Esophagus squamous epithelium (tissue), 5 donors: ENCODE measurements at regions not wholly inside any gene's neighbourhood (a gene's known extent, or its start where the extent isn't known, plus 50 kb on each side); places are given as distances from the start of the nearest gene placed in this dataset.

ENCODE experiments used
- DNase-seq: peaks from one replicate; lab custom pipeline; 2025; lab: John Stamatoyannopoulos, UW
- H3K27ac ChIP-seq, 4 donors: fragments of 200-600 bp; sonication (generic); one replicate each; pipeline ENCODE4 v1.5.1; 2016 to 2019; ENCODE audit warnings: mild to moderate bottlenecking in 1 of 4
- H3K27me3 ChIP-seq, 4 donors: fragments of 200-600 bp; sonication (generic); 1 replicate in 3 of 4; 2 replicates in 1 of 4; pipeline versions ENCODE4 v1.5.1 to v1.6.0; 2017 to 2021; ENCODE audit warnings: antibody characterized with exemption in 1 of 4
- H3K36me3 ChIP-seq, 3 donors: fragments of 200-600 bp; sonication (generic); one replicate each; pipeline ENCODE4 v1.5.1; 2016 to 2019
- H3K4me1 ChIP-seq, 3 donors: fragments of 200-600 bp; sonication (generic); one replicate each; pipeline ENCODE4 v1.5.1; 2017 to 2019
- H3K4me3 ChIP-seq, 4 donors: fragments of 200-600 bp; sonication (generic); 1 replicate in 3 of 4; 2 replicates in 1 of 4; pipeline ENCODE4 v1.5.1; 2016 to 2019; ENCODE audit warnings: mild to moderate bottlenecking in 2 of 4, moderate library complexity in 1 of 4
- H3K9me3 ChIP-seq, 3 donors: fragments of 200-600 bp; sonication (generic); one replicate each; pipeline ENCODE4 v1.5.1; 2016 to 2019
- CTCF ChIP-seq, 6 experiments: fragments of 450-650 bp in 4 of 6; fragments of 200-600 bp in 2 of 6; sonication (generic) in 2 of 6; IDR thresholded peaks; one replicate each; pipeline ENCODE4 v1.5.1; 2016 to 2019; ENCODE audit warnings: antibody characterized with exemption in 6 of 6, mild to moderate bottlenecking in 4 of 6, moderate library complexity in 4 of 6
- POLR2A ChIP-seq, 4 donors: fragments of 450-650 bp; IDR thresholded peaks; one replicate each; pipeline ENCODE4 v1.6.1; 2017; ENCODE audit warnings: antibody characterized with exemption in 4 of 4, mild to moderate bottlenecking in 4 of 4, moderate library complexity in 3 of 4
- WGBS, 2 donors: methylation state at CpG; one replicate each; pipeline ENCODE4 v1.1.5; 2018; 5-methylcytosine and 5-hydroxymethylcytosine counted together
- intact Hi-C: fragments of 100-400 bp; cut with DNase I; formaldehyde crosslinking; loops from one replicate; pipeline ENCODE4 v1.15.0; 2022
- donor health status: DM: yes; HTN: yes; CAD: no.

DNA sequence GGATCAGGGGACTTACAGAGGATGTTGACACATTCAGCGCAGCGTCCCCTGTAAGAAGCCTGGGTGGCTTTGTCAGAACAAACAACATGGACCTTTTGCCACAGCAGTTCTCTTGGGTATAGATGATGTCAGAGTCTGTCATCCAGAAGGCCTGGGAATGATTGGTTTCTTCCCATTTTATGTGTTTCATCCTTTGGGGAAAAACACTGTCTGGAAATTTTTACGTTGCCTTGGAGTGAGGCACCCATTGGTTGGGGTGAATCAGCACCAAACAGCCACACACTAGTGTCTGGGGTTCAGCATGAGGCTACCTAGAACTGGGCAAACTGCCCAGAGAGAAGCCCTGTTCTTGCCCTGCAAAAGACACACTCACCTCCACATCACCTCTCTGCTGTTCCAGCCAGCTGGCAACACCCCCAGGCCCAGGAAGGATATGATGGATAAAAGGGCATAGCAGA, 123.0 kb downstream of the FAM43A start:
- Histone ChIP-seq H3K36me3 (no peaks in the 10 kb centered on the region), H3K9me3 (no peaks in the 10 kb centered on the region), H3K27me3 (no peaks in the 10 kb centered on the region), H3K4me1 (peaks cover 0 to 19% (median 0%) of the 10 kb centered on the region in 3 donors), H3K27ac (no peak overlapping the region), H3K4me3 (no peak overlapping the region)
- no peak for DNase-seq
- intact Hi-C loops = no loop called here
- 67 to 73% methylated on average over 2 to 3 of the region's 3 CpGs for WGBS, 2 donors
- TF ChIP-seq CTCF (IDR thresholded peaks at IDR 0.05) (no peak), POLR2A (IDR thresholded peaks at IDR 0.05) (no peak)

DNA sequence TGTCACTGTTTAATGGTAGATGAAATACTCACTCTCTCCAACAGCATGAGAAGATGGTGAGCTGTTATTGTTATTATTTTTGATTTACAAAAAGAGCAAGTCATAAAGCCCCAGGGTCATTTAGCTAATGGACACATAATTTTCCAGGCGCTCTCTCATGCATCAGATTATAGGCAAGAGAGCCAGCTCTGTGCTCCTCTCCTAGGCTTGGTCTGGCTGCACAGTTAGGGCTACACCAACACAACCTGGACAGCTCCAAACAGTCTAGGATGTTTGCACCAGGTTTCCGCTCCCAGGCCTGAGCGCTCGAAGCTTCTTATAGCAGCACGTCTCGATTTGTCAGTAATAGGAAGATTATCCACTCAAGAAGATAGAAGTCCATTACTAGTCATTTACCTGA, 123.7 kb downstream of the FAM43A start:
- Histone ChIP-seq H3K4me1 (peaks cover 0 to 19% (median 0%) of the 10 kb centered on the region in 3 donors), H3K9me3 (no peaks in the 10 kb centered on the region), H3K36me3 (no peaks in the 10 kb centered on the region), H3K27ac (no peak overlapping the region), H3K27me3 (no peaks in the 10 kb centered on the region), H3K4me3 (no peak overlapping the region)
- intact Hi-C loops = no loop called here
- TF ChIP-seq POLR2A (IDR thresholded peaks at IDR 0.05) = no peak
- no peak for TF ChIP-seq CTCF (IDR thresholded peaks at IDR 0.05)
- 98% methylated on average over 6 of the region's 6 CpGs for WGBS, 2 donors
- no peak for DNase-seq

DNA sequence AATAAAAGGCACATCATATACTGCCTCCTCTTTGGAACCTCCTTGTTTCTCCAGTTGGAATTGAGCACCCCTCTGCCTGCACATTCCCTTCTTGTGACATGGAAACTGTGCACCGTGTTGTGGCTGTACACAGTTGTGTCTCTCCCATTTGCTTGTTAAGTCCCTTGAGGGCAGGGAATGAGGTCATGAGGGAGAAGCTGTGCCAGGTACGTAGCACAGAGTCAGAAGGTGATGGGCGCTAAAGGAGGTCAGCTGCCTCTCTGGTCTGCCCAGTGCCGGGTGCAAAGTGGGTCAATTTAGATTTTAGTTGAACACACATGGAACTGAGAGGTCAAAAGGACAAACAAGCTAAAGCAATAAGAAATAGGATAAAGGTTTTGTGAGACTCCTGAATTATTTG, 124.4 kb downstream of the FAM43A start:
- DNase-seq = no peak
- no peaks in the 10 kb centered on the region for H3K27me3 ChIP-seq
- H3K9me3 ChIP-seq = no peaks in the 10 kb centered on the region
- 73 to 76% methylated on average over 4 of the region's 4 CpGs for WGBS, 2 donors
- H3K27ac ChIP-seq = no peak overlapping the region
- no peak overlapping the region for H3K4me3 ChIP-seq
- H3K36me3 ChIP-seq = no peaks in the 10 kb centered on the region
- peaks cover 0 to 19% (median 0%) of the 10 kb centered on the region in 3 donors for H3K4me1 ChIP-seq
- intact Hi-C loops = no loop called here
- TF ChIP-seq POLR2A (IDR thresholded peaks at IDR 0.05) (no peak), CTCF (IDR thresholded peaks at IDR 0.05) (no peak)

- intact Hi-C loops = no loop called here
- Histone ChIP-seq H3K9me3 (no peaks in the 10 kb centered on the region), H3K4me3 (no peak overlapping the region), H3K27ac (no peak overlapping the region), H3K36me3 (no peaks in the 10 kb centered on the region), H3K27me3 (no peaks in the 10 kb centered on the region), H3K4me1 (peaks cover 0 to 19% (median 0%) of the 10 kb centered on the region in 3 donors)
- TF ChIP-seq CTCF (IDR thresholded peaks at IDR 0.05) (no peak), POLR2A (IDR thresholded peaks at IDR 0.05) (no peak)
- 86 to 93% methylated on average over 6 to 8 of the region's 9 CpGs for WGBS, 2 donors
- DNase-seq = no peak
These were observed 125.4 kb downstream of the FAM43A start for GRCh38 chr3:194811118-194811517.

DNA sequence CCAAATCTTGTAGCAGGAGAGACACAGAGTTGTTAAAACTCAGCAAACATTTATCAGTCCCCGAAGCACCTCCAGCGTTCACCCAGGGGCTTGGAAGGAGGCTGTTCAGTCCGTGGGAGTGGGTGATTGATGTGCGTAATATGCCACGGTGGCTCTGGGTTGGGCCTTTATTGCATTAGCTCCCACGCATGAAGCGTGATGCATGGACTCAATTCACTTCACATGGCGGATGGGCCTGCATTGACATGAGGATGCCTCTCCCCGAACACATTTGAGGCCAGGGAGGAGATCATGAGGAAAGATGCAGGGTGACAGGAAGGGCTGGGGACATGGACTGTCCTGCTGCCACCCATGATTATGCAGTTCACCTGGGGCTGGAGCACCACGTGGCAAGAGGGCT, 126.5 kb downstream of the FAM43A start:
- 83 to 96% methylated on average over 9 to 10 of the region's 10 CpGs for WGBS, 2 donors
- peaks cover 0 to 14% (median 0%) of the 10 kb centered on the region in 3 donors for H3K4me1 ChIP-seq
- intact Hi-C loops = no loop called here
- no peaks in the 10 kb centered on the region for H3K27me3 ChIP-seq
- no peaks in the 10 kb centered on the region for H3K36me3 ChIP-seq
- H3K9me3 ChIP-seq = no peaks in the 10 kb centered on the region
- H3K27ac ChIP-seq = no peak overlapping the region
- TF ChIP-seq CTCF (IDR thresholded peaks at IDR 0.05) = no peak
- no peak for TF ChIP-seq POLR2A (IDR thresholded peaks at IDR 0.05)
- DNase-seq = no peak
- H3K4me3 ChIP-seq = no peak overlapping the region
